ENCODE measurements at regions not wholly inside any gene's neighbourhood (a gene's known extent, or its start where the extent isn't known, plus 50 kb on each side); places are given as distances from the start of the nearest gene placed in this dataset.

GRCh38 chr6:19524366-19525186 is 312.6 kb upstream of the ID4 start:
- TF ChIP-seq POLR2A (IDR thresholded peaks at IDR 0.05; ENCODE audit: low read depth, low read length) = no peak
- TF ChIP-seq CTCF (conservative IDR thresholded peaks at IDR 0.05; ENCODE audit: low read depth, low read length) = no peak
- TF ChIP-seq FOS (IDR thresholded peaks at IDR 0.05; ENCODE audit: low read depth, low read length) = no peak

All from IMR-90 (cell line).